IPS-NIHi11 (cell line): ENCODE measurements at regions not wholly inside any gene's neighbourhood (a gene's known extent, or its start where the extent isn't known, plus 50 kb on each side); places are given as distances from the start of the nearest gene placed in this dataset.
A peak's percentile ranks its signal among the peaks of the same experiment; 100 is the strongest.
"Not testable (repeated sequence)": the region's sequence is repeated elsewhere in the genome, so short reads cannot be mapped to it uniquely, and the experiment has no call there.

Experiments used
- DNase-seq: peaks from one replicate; pipeline ENCODE4 v3.0.0; 2012; ENCODE audit warnings: mixed read lengths, low spot score

- peak; percentile 6 for DNase-seq
Measured at GRCh38 chr13:22967669-22968068, 213.1 kb upstream of the SGCG start.

GRCh38 chr13:22979952-22980351, 200.8 kb upstream of the SGCG start:
- DNase-seq: no peak

DNA sequence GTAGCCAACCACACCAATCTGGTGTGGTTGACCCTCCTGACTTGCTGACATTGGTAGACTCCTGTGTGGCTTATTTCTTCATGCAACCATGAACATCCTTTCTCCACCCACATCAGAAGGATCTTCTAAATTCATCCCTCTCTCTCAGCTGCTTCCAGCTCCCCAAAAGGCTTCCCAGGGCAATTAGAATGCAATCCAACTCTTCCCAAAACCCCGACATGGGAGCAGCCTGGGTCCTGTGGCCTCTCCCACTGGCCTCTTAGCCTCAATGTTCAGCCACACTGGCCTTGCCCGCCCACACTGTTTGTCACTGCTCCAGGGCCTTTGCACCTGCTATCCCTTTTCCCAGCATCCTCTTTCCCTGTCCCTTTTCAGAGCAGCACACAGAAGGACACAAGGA, 199.8 kb upstream of the SGCG start:
- DNase-seq: no peak

DNA sequence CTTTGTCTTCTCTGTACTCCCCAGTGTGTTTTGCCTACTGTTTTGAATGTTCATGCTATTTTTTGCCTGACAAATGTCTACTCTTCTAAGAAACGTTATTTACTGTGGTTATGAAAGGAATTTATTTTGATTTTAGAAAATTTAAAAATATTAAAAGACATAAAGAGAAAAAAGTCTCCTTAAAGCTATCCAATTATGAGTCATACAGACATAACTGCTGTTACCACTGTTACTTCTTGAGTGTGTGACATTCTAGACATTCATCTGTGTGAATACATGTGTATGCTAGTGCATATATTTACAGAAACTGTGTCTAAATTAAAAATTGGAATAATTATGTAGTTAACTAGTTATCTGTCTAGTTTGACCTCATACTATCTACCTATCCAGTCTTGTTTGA, 187.6 kb upstream of the SGCG start:
- no peak for DNase-seq

- no peak for DNase-seq
Measured at GRCh38 chr13:23003446-23003845, 177.3 kb upstream of the SGCG start.

GRCh38 chr13:23007426-23007825, 173.4 kb upstream of the SGCG start:
- no peak for DNase-seq

- no peak for DNase-seq
Measured at GRCh38 chr13:23018143-23018542, 162.6 kb upstream of the SGCG start.

GRCh38 chr13:23020246-23020843, 160.4 kb upstream of the SGCG start:
- peak; percentile 47 for DNase-seq

- no peak for DNase-seq
Measured at GRCh38 chr13:23021906-23022305, 158.9 kb upstream of the SGCG start.

DNA sequence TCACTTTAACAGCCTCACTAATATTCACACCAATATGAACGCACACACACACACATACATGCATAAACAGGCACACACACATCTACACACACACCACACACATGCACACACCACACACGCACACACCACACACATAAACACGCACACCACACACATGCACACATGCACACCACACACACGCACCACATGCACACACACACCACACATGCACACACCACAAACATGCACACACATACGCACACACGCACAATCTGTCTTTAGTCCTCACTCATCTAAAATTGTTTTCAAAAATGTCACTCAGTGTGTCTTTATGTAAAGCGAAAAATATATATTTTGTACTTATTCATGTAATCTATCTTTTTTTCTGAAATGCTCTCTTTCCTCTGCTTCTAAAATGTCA, 158.1 kb upstream of the SGCG start:
- no peak for DNase-seq

- DNase-seq: no peak
Measured at GRCh38 chr13:23025864-23026608, 154.7 kb upstream of the SGCG start.

GRCh38 chr13:23039266-23039935, 141.4 kb upstream of the SGCG start:
- no peak for DNase-seq

DNA sequence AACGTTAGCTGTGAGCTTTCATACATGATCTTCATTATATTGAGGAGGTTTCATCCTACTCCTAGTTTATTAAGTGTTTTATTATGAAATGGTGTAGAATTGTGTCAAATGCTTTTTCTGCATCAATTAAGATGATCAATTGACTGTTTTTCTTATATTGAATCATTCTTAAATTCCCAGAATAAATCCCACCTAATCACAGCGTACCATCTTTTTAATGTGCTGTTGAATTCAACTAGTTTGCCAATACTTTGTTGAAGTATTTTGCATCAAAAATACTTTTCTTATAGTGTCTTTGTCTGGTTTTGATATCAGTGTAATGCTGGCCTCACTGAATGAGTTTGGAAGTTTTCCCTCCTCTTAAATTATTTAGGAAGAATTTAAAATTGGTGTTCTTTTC, 138.6 kb upstream of the SGCG start:
- DNase-seq: no peak

DNA sequence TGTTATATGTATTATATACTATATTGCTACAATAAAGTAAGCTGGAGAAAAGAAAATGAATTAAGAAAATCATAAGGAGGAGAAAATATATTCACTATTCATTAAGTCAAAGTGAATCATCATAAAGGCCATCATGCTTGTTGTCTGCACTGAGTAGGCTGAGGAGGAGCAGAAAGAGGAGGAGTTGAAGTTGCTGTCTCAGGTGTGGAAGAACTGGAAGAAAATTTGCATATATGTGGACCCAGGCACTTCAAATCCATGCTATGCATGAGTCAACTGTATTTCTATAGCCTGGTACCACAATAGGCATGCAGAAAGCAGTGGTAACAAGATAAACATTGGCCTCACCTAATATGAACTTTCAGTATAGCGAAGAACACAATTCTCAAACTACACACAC, 135.9 kb upstream of the SGCG start:
- no peak for DNase-seq

- DNase-seq: no peak
Measured at GRCh38 chr13:23050126-23050525, 130.7 kb upstream of the SGCG start.

- not testable (repeated sequence) for DNase-seq
Measured at GRCh38 chr13:23053711-23054110, 127.1 kb upstream of the SGCG start.

DNA sequence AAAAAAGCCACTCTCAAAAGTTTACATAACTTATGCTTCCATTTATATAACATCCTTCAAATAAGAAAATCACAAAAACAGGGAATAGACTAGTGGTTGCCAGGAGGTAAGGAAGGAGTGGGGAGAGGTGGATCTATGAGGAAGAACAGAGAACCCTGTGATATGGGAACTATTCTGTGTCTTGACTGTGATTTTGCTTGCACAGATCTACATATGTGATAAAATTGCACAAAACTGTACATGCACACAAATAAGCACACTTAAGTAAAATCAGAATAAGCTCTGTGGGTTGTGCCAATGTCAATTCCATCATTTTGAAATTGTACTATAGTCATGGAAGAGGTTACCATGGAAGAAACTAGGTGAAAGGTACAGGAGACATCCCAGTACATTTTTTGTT, 121.6 kb upstream of the SGCG start:
- no peak for DNase-seq

- no peak for DNase-seq
Measured at GRCh38 chr13:23060959-23061358, 119.8 kb upstream of the SGCG start.

- no peak for DNase-seq
Measured at GRCh38 chr13:23067129-23067528, 113.7 kb upstream of the SGCG start.

GRCh38 chr13:23069566-23069965, 111.2 kb upstream of the SGCG start:
- DNase-seq: no peak

DNA sequence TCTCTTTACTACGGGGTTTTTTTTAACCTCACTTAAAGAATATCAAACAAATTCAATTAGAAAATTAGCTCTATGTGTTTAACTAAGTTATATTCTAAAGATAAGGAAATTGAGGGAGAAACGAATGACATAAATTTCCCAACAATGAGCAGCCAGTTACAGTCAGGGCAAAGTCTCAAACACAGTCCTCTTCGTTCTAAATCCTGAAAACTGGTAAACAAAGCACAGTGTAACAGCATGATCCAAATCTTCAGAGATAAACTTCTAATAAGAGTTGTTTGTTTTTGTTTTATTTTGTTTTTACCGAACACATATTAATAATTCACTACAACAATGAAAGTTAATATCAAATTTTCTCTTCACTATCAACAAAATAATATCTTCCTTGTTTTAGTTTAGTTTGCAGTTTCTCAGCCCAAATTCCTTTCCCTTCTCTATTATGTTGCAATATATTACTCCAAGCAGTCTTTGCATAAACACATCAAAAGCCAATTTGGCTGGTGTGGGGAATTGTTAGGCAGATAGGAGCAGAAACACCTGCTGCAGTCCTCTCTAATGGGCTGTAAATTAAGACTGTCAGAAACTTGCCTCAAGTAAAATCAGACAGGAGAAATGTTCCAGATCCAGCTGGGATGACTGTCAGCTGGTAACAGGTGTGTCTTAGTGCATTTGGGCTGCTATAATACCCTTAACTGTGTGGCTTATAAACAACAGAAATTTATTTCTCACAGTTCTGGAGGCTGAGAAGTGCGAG, 106.5 kb upstream of the SGCG start:
- no peak for DNase-seq

DNA sequence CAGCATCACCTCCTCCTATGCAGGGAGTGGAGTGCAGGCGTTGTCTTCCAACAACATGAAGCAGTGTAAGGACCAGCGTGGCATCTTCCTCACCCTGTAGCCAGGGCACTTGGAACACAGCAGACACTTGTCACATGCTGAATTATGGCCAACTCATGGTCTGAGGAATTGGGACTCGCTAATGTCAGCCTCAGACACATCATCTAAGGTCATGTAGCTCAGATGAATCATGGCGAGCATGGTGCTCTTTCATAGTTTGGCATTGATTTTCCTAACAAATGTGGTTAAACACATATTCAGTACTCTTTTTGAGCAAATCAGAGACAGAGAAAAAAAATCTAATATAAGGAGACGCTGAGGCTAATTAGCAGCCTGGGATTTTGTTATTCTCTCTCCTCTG, 99.6 kb upstream of the SGCG start:
- DNase-seq: no peak

GRCh38 chr13:23081901-23082300, 98.9 kb upstream of the SGCG start:
- DNase-seq: no peak
